ENCODE measurements at regions not wholly inside any gene's neighbourhood (a gene's known extent, or its start where the extent isn't known, plus 50 kb on each side); places are given as distances from the start of the nearest gene placed in this dataset.

GRCh38 chr10:83932245-83932644, 207.1 kb upstream of the GHITM start:
- H3K27me3 ChIP-seq = no peaks in the 10 kb centered on the region
- H3K9me3 ChIP-seq = no peaks in the 10 kb centered on the region
- H3K4me3 ChIP-seq = no peak overlapping the region
- intact Hi-C loops (cut with DNase I; ENCODE audit: low total_unique reads) = no loop called here
- H3K36me3 ChIP-seq = no peaks in the 10 kb centered on the region
- H3K4me1 ChIP-seq = no peaks in the 10 kb centered on the region
- H3K27ac ChIP-seq = no peak overlapping the region
- no peak for TF ChIP-seq POLR2A (IDR thresholded peaks at IDR 0.05)
- TF ChIP-seq CTCF (IDR thresholded peaks at IDR 0.05) = no peak
- DNase-seq = no peak

GRCh38 chr10:83934062-83934461, 205.2 kb upstream of the GHITM start:
- TF ChIP-seq CTCF (IDR thresholded peaks at IDR 0.05) (no peak), POLR2A (IDR thresholded peaks at IDR 0.05) (no peak)
- Histone ChIP-seq H3K9me3 (no peaks in the 10 kb centered on the region), H3K27ac (no peak overlapping the region), H3K4me1 (no peaks in the 10 kb centered on the region), H3K4me3 (no peak overlapping the region), H3K36me3 (no peaks in the 10 kb centered on the region), H3K27me3 (no peaks in the 10 kb centered on the region)
- intact Hi-C loops (cut with DNase I; ENCODE audit: low total_unique reads) = no loop called here
- DNase-seq = no peak

- no peak for TF ChIP-seq CTCF (IDR thresholded peaks at IDR 0.05)
- no peak for TF ChIP-seq POLR2A (IDR thresholded peaks at IDR 0.05)
These were observed 204.5 kb upstream of the GHITM start for GRCh38 chr10:83934641-83935338.

GRCh38 chr10:83935339-83935736, 204.0 kb upstream of the GHITM start:
- no peaks in the 10 kb centered on the region for H3K27me3 ChIP-seq
- H3K4me1 ChIP-seq = no peaks in the 10 kb centered on the region
- no peaks in the 10 kb centered on the region for H3K36me3 ChIP-seq
- H3K4me3 ChIP-seq = no peak overlapping the region
- no peak overlapping the region for H3K27ac ChIP-seq
- DNase-seq = no peak
- no peaks in the 10 kb centered on the region for H3K9me3 ChIP-seq
- TF ChIP-seq CTCF (IDR thresholded peaks at IDR 0.05) (no peak), POLR2A (IDR thresholded peaks at IDR 0.05) (no peak)
- intact Hi-C loops (cut with DNase I; ENCODE audit: low total_unique reads) = no loop called here

More at GRCh38 chr10:83934641-83935338, 204.5 kb upstream of the GHITM start:
- no peaks in the 10 kb centered on the region for H3K9me3 ChIP-seq
- intact Hi-C loops (cut with DNase I; ENCODE audit: low total_unique reads) = no loop called here
- no peak for DNase-seq
- H3K4me3 ChIP-seq = no peak overlapping the region
- no peaks in the 10 kb centered on the region for H3K4me1 ChIP-seq
- H3K27ac ChIP-seq = no peak overlapping the region
- H3K27me3 ChIP-seq = no peaks in the 10 kb centered on the region
- no peaks in the 10 kb centered on the region for H3K36me3 ChIP-seq

- no peak overlapping the region for H3K4me3 ChIP-seq
- intact Hi-C loops (cut with DNase I; ENCODE audit: low total_unique reads) = no loop called here
- no peaks in the 10 kb centered on the region for H3K4me1 ChIP-seq
- TF ChIP-seq POLR2A (IDR thresholded peaks at IDR 0.05) (no peak), CTCF (IDR thresholded peaks at IDR 0.05) (no peak)
- H3K36me3 ChIP-seq = no peaks in the 10 kb centered on the region
- no peaks in the 10 kb centered on the region for H3K27me3 ChIP-seq
- H3K9me3 ChIP-seq = no peaks in the 10 kb centered on the region
- DNase-seq = no peak
- H3K27ac ChIP-seq = no peak overlapping the region
These were observed 203.4 kb upstream of the GHITM start for GRCh38 chr10:83935911-83936310.

Measured in uterus (tissue), 3 donors.